ENCODE measurements at regions not wholly inside any gene's neighbourhood (a gene's known extent, or its start where the extent isn't known, plus 50 kb on each side); places are given as distances from the start of the nearest gene placed in this dataset.
"Not testable (repeated sequence)": the region's sequence is repeated elsewhere in the genome, so short reads cannot be mapped to it uniquely, and the experiment has no call there.

GRCh38 chr12:89059721-89060541, 292.4 kb downstream of the DUSP6 start:
- DNase-seq (ENCODE audit: low read depth) = no peak

- no peak for DNase-seq (ENCODE audit: low read depth)
Measured at GRCh38 chr12:89059056-89059455, 293.2 kb downstream of the DUSP6 start.

GRCh38 chr12:89058402-89058801, 293.9 kb downstream of the DUSP6 start:
- DNase-seq (ENCODE audit: low read depth) = no peak

GRCh38 chr12:89053817-89054216, 298.5 kb downstream of the DUSP6 start:
- DNase-seq (ENCODE audit: low read depth) = not testable (repeated sequence)

GRCh38 chr12:89051065-89051677, 301.1 kb downstream of the DUSP6 start:
- no peak for DNase-seq (ENCODE audit: low read depth)

DNA sequence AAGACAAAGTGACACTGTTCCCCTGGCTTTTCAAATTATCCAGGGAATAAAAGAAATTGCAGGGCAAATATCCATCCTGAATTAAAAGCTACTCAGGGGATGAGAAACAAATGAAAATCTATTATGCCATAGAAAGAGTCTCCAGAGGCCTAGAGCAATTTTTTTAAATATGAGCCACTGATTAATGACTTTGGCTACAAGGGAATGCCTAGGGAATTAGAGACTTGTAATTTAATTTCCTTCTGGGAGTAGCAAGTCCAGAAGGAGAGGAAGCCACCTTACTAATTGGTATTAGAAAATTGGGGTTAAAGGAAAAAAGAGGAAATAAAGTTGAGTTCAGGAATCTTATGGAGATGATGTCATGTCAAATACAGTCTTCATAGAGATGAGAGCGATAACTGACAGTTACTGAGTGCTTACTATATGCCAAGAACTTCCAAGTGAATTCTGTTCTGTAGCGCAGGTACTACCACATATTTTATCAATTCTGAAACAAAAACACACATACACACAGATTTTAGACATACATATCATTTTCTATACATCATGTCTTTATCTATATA, 304.4 kb downstream of the DUSP6 start:
- DNase-seq (ENCODE audit: low read depth) = no peak

DNA sequence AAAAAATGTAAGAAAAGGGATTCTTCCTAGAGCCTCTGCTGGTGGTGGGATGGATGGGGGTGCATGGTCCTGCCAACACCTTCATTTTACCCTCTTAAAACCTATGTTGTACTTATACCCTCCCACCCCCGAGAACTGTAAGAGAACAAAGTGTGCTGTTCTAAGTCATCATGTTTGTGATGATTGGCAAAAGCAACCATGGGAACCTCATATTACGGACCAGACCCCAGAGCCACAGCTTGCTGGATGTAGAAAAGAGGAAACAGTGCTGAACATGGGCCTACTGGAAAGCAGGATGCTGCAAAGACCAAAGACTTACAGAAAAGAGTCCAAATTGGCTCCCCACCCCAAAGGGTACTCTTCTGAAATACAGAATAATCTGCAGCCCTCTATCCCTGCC, 311.2 kb downstream of the DUSP6 start:
- DNase-seq (ENCODE audit: low read depth) = no peak

DNA sequence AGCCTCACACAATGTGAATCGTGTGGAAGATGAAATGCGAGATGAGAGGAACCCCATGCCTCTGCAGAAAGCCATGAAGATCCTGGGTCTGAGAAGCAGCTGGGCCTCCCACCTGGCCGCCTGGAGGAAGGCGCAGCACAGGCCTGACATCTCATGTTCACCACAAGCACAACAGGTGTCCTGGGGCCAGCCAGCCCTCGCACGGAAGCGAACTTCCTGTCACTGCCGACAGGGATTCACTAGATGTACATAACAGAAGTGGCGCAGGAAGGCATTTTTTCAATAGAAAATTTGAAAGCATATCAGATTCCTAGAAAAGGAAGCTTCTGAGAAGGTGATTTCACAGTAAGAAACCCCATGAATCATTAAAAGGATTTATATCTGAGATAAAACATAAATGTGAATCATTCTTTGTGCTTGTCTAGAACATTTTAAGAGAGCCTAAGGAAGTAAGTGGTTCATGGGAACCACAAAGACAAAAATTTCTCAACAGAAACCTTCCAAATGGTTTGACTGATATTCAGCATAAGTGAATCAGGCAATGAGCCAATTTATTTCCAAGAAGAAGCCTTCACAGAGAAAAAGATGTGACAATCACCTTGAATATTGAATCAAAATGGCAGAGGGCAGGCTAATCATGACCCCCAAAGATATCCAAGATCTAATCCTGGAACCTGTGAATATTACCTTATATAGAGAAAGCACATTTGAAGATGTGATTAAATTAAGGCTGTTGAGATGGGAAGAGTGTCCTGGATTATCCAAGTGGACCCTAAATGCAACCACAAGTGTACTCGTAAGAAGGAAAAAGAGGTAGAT, 311.9 kb downstream of the DUSP6 start:
- peak; percentile 35 for DNase-seq (ENCODE audit: low read depth)

DNA sequence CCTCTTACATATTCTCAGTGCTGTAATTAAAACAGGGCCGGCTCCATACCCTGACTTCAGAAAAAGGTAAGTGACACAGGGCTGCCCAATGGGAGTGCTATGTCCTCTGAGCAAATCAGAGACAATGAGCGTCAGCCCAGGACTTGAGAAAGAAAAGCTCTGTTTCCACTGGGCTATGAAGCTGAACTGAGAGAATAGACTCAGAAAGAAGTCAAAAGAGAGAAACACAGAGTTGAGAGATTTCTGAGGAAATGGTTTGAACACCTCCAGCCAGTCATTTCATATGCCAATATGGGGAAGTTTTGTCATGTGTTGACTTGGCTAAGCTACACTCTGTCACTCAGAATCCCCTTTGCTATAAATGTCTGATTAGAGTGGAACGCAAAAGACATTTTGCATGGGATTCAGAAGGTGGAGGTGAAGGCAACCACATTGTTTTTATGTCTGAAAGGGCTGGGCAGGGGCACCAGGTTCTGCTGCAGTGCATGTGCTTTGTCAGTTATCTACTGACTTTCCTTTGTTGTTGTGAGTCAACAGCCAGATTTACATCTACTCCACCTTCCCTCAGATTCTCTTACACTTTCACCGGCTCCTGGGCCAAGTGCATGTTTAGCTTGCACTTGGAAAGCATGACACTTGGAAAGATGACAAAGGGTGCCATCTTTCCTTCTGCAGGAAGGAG, 313.3 kb downstream of the DUSP6 start:
- no peak for DNase-seq (ENCODE audit: low read depth)

GRCh38 chr12:89033062-89033461, 319.2 kb downstream of the DUSP6 start:
- DNase-seq (ENCODE audit: low read depth) = no peak

DNA sequence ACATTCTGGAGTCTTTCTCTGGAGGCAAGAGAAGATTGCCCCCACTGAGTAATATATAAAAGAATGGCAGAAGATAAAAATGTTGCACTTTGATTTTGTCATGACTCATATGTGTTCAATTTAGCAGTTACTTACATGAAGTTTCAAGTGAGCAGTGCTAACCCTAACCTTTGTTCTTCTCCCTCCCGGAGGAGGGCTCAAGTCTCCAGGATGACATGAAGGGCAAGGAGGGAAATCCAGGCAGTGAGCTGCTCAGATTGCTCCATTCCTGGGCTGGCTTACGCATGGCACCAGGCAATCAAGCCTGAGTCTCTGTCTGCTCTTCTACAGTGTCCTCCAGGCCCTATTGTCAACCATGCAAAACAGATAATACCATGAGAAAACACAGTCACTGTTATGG, 322.3 kb downstream of the DUSP6 start:
- DNase-seq (ENCODE audit: low read depth) = no peak

- no peak for DNase-seq (ENCODE audit: low read depth)
Measured at GRCh38 chr12:89024580-89024979, 327.7 kb downstream of the DUSP6 start.

DNA sequence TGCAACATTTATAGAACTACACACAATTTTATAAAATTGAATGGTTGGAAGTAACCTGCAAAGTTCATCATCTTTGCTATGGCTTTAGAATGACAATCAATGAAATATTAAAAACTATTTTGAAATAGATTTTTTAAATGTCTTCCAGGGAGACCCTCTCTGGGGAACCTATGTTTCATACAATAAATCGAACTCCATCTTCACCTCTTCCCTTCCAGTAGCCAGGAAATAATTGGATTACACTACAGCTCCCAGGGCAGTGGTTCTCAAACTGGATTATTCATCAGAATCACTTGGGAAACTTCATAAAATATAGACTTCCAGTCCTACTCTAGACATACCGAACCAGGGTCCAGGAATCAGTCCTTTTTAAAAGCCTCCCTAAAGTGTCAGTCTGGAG, 328.4 kb downstream of the DUSP6 start:
- DNase-seq (ENCODE audit: low read depth) = no peak

DNA sequence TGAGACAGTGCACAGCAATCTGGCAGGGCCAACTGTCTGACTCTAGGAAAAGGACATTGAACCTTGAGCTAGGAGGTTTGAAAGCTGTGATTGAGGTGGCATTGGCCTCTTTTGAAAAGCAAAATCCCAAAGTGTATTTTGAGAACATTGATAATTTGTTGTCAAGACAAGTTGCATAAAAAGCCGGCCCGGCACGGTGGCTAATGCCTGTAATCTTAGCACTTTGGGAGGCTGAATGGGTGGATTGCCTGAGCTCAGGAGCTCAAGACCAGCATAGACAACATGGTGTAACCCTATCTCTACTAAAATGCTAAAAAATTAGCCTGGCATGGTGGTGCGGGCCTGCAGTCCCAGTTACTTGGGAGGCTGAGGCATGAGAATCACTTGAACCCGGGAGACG, 331.6 kb downstream of the DUSP6 start:
- DNase-seq (ENCODE audit: low read depth) = no peak

GRCh38 chr12:89020121-89020480, 332.2 kb downstream of the DUSP6 start:
- no peak for DNase-seq (ENCODE audit: low read depth)

- no peak for DNase-seq (ENCODE audit: low read depth)
Measured at GRCh38 chr12:89019439-89020120, 332.7 kb downstream of the DUSP6 start.

DNA sequence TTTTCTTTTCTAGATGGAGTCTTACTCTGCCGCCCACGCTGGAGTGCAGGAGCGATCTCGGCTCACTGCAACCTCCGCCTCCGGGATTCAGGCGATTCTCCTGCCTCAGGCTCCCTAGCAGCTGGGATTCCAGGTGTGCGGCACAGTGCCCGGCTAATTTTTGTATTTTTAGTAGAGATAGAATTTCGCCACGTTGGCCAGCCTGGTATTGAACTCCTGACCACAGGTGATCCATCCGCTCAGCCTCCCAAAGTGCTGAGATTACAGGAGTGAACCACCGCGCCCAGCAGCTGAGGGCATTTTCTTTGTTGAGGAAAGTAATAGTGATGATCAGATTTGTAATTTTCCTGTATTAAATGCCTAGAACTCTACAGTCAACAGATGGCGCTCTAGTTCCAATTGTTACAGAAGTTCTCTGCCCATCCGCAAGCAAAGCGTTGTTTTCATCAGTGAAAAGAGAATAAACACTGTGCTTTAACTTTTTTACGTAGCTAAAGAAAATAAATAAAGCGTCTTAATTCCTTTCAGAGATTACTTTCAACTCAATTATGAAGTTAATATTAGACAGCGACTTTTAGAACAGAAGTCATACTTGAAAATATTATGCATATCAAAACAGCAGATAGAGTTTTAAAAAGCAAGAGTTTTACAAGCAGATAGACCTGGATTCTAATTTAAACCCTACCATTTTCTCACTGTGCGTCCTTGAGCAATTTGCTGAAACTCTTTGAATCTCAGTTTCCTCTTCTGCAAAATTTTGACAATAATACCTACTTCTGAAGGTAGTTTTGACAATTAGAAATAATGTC, 335.1 kb downstream of the DUSP6 start:
- no peak for DNase-seq (ENCODE audit: low read depth)

GRCh38 chr12:89015419-89015818, 336.9 kb downstream of the DUSP6 start:
- no peak for DNase-seq (ENCODE audit: low read depth)

DNA sequence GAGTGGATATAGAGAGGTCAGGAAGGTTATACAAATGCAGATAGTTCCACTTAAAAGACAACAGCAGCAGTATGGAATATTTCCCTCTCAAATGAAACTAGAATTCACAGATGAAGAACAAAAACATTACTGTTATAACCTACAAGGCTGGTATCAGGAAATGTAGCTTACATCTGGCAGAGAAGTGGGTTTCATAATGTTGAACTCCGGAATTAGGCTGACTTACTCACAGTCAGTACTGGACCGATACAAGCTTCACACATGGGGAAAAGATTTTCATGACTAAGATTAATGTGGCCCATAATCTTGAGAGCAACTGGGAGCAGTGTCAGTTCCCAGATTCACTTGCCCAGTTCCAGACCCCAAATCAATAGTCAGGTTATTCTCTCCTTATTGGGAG, 353.9 kb downstream of the DUSP6 start:
- DNase-seq (ENCODE audit: low read depth) = no peak

- DNase-seq (ENCODE audit: low read depth) = no peak
Measured at GRCh38 chr12:88996200-88996788, 356.0 kb downstream of the DUSP6 start.
